ENCODE measurements at regions not wholly inside any gene's neighbourhood (a gene's known extent, or its start where the extent isn't known, plus 50 kb on each side); places are given as distances from the start of the nearest gene placed in this dataset.
"Not testable (repeated sequence)": the region's sequence is repeated elsewhere in the genome, so short reads cannot be mapped to it uniquely, and the experiment has no call there.

DNA sequence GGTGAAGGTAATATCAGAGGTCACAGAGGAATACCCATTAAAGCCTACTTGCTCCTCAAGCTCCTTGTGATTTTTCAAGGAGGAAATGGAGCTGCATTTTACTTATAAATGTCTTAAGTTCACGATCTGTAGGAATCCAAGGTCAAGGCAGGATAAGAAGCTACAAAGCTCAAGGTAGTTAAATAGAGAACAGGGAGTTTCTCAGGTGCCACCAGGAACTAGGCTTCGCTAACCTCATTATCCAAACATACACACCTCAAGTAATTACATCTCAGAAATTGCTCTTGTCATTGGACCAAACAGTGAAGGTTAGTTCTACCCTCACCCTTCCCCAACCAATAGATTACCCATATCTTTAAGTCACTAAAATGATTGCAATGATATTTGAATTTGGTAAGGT, 317.4 kb upstream of the HNRNPA3 start:
- Histone ChIP-seq H3K36me3 (no peaks in the 10 kb centered on the region), H3K27me3 (no peaks in the 10 kb centered on the region), H3K4me3 (no peak overlapping the region), H3K9me3 (no peaks in the 10 kb centered on the region), H3K4me1 (no peaks in the 10 kb centered on the region), H3K27ac (no peak overlapping the region)
- no peak for DNase-seq (ENCODE audit: low spot score in 2 of 2)
- WGBS, 2 donors, result 73 to 80% methylated on average over 2 of the region's 2 CpGs
- TF ChIP-seq POLR2A (IDR thresholded peaks at IDR 0.05), result no peak

DNA sequence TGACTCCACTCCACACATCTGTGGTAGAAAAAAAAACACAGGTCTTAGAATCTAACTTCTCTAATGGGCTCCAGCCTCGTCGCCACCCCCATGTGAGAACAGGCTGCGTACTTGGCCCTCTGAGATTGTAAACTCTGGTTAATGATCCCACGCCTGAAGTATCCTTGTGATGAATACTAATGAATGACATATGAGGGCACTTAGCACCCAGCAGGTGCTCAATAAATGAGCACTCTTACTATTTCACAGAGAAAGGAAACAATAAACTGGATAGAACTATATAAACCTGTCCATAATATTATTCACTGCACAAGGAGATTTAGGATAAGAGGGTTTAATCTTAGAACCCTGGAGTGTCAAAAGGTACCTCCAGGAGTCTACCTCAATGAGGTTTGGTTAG, 310.1 kb upstream of the HNRNPA3 start:
- TF ChIP-seq, protein P1, sequence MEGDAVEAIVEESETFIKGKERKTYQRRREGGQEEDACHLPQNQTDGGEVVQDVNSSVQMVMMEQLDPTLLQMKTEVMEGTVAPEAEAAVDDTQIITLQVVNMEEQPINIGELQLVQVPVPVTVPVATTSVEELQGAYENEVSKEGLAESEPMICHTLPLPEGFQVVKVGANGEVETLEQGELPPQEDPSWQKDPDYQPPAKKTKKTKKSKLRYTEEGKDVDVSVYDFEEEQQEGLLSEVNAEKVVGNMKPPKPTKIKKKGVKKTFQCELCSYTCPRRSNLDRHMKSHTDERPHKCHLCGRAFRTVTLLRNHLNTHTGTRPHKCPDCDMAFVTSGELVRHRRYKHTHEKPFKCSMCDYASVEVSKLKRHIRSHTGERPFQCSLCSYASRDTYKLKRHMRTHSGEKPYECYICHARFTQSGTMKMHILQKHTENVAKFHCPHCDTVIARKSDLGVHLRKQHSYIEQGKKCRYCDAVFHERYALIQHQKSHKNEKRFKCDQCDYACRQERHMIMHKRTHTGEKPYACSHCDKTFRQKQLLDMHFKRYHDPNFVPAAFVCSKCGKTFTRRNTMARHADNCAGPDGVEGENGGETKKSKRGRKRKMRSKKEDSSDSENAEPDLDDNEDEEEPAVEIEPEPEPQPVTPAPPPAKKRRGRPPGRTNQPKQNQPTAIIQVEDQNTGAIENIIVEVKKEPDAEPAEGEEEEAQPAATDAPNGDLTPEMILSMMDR (IDR thresholded peaks at IDR 0.05), result no peak
- no peak for TF ChIP-seq EP300 (IDR thresholded peaks at IDR 0.05)
- TF ChIP-seq POLR2A (IDR thresholded peaks at IDR 0.05), result no peak

GRCh38 chr2:176904053-176904452, 308.5 kb upstream of the HNRNPA3 start:
- not testable (repeated sequence) for H3K27ac ChIP-seq; H3K27me3 ChIP-seq; H3K4me1 ChIP-seq; H3K4me3 ChIP-seq; DNase-seq (ENCODE audit: low spot score in 2 of 2); H3K9me3 ChIP-seq; H3K36me3 ChIP-seq
- 70 to 98% methylated on average over 2 of the region's 2 CpGs for WGBS, 2 donors

More for the DNA sequence above, 310.1 kb upstream of the HNRNPA3 start:
- Histone ChIP-seq H3K27ac (no peak overlapping the region), H3K36me3 (no peaks in the 10 kb centered on the region), H3K4me1 (no peaks in the 10 kb centered on the region), H3K27me3 (no peaks in the 10 kb centered on the region), H3K4me3 (no peak overlapping the region), H3K9me3 (no peaks in the 10 kb centered on the region)
- DNase-seq (ENCODE audit: low spot score in 2 of 2), result no peak
- WGBS, 2 donors, result 58% methylated on average over 4 of the region's 4 CpGs

DNA sequence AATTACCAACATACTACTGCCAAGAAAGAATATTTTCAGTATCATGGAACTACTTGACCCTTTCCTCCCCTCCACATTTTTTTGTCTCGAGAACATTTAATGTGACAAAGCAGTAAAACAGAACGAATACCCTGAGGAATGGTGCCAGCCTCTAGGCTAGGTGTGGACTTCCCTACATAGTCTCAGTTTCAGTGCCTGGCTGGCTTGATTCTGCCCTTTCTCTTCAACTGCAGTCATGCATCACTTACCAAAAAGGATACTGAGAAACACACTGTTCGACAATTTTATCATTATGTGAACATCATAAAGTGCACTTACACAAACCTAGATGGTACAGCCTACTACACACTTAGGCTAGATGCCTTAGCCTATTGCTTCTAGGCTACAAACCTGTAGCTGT, 305.3 kb upstream of the HNRNPA3 start:
- Histone ChIP-seq H3K36me3 (no peaks in the 10 kb centered on the region), H3K4me3 (no peak overlapping the region), H3K27me3 (no peaks in the 10 kb centered on the region), H3K9me3 (no peaks in the 10 kb centered on the region), H3K27ac (no peak overlapping the region), H3K4me1 (no peaks in the 10 kb centered on the region)
- no peak for DNase-seq (ENCODE audit: low spot score in 2 of 2)
- 39 to 46% methylated on average over 3 of the region's 3 CpGs for WGBS, 2 donors
- TF ChIP-seq POLR2A (IDR thresholded peaks at IDR 0.05) (no peak), EP300 (IDR thresholded peaks at IDR 0.05) (no peak)

- DNase-seq (ENCODE audit: low spot score in 2 of 2), result no peak
- 37 to 58% methylated on average over 3 of the region's 3 CpGs for WGBS, 2 donors
- Histone ChIP-seq H3K27ac (no peak overlapping the region), H3K9me3 (no peaks in the 10 kb centered on the region), H3K4me3 (no peak overlapping the region), H3K4me1 (no peaks in the 10 kb centered on the region), H3K36me3 (no peaks in the 10 kb centered on the region), H3K27me3 (no peaks in the 10 kb centered on the region)
- TF ChIP-seq, protein P1 (IDR thresholded peaks at IDR 0.05), result no peak
- TF ChIP-seq POLR2A (IDR thresholded peaks at IDR 0.05) (no peak), EP300 (IDR thresholded peaks at IDR 0.05) (no peak)
These were observed 301.8 kb upstream of the HNRNPA3 start for GRCh38 chr2:176910828-176911227.

GRCh38 chr2:176913955-176914354, 298.6 kb upstream of the HNRNPA3 start:
- no peaks in the 10 kb centered on the region for H3K9me3 ChIP-seq
- DNase-seq (ENCODE audit: low spot score in 2 of 2), result no peak
- 91 to 94% methylated on average over 1 of the region's 1 CpG for WGBS, 2 donors
- H3K27me3 ChIP-seq, result no peaks in the 10 kb centered on the region
- no peak for TF ChIP-seq EP300 (IDR thresholded peaks at IDR 0.05)
- TF ChIP-seq, protein P1 (IDR thresholded peaks at IDR 0.05), result no peak
- no peak for TF ChIP-seq POLR2A (IDR thresholded peaks at IDR 0.05)
- no peak overlapping the region for H3K4me3 ChIP-seq
- H3K4me1 ChIP-seq, result no peaks in the 10 kb centered on the region
- H3K27ac ChIP-seq, result no peak overlapping the region
- no peaks in the 10 kb centered on the region for H3K36me3 ChIP-seq

GRCh38 chr2:176914371-176914770, 298.2 kb upstream of the HNRNPA3 start:
- TF ChIP-seq EP300 (IDR thresholded peaks at IDR 0.05), result no peak
- TF ChIP-seq, protein P1 (IDR thresholded peaks at IDR 0.05), result no peak
- no peak for TF ChIP-seq POLR2A (IDR thresholded peaks at IDR 0.05)
- no peak overlapping the region for H3K4me3 ChIP-seq
- H3K4me1 ChIP-seq, result no peaks in the 10 kb centered on the region
- WGBS, 2 donors, result 92 to 95% methylated on average over 3 of the region's 3 CpGs
- no peak for DNase-seq (ENCODE audit: low spot score in 2 of 2)
- no peaks in the 10 kb centered on the region for H3K27me3 ChIP-seq
- H3K9me3 ChIP-seq, result no peaks in the 10 kb centered on the region
- no peaks in the 10 kb centered on the region for H3K36me3 ChIP-seq
- no peak overlapping the region for H3K27ac ChIP-seq

GRCh38 chr2:176922545-176922944, 290.0 kb upstream of the HNRNPA3 start:
- not testable (repeated sequence) for H3K4me3 ChIP-seq; H3K9me3 ChIP-seq; H3K27me3 ChIP-seq; DNase-seq (ENCODE audit: low spot score in 2 of 2); H3K27ac ChIP-seq; H3K36me3 ChIP-seq; H3K4me1 ChIP-seq
- WGBS, 2 donors, result 93 to 97% methylated on average over 3 of the region's 3 CpGs
